GM12878 (cell line): ENCODE measurements at regions not wholly inside any gene's neighbourhood (a gene's known extent, or its start where the extent isn't known, plus 50 kb on each side); places are given as distances from the start of the nearest gene placed in this dataset.

Experiments
- ATAC-seq: fragments of 200-7000 bp; cut with Tn5 transposase; 3 replicates; pipeline ENCODE4 v1.9.1; 2020; ENCODE audit warnings: mild to moderate bottlenecking, moderate library complexity
- BruUV-seq: library from RNA; stranded (reverse); fragments of 400-500 nt; replicated peaks from 2 replicates; lab custom pipeline; 2021; lab: Mats Ljungman, UMichigan
- CTCF ChIA-PET: fragments of 300-600 bp; sonication (Branson Sonifier 250); formaldehyde crosslinking; extraction: SDS; loops from one replicate; lab custom pipeline; 2021; ENCODE audit warnings: inconsistent platforms; lab: Yijun Ruan, JAX
- POLR2A ChIA-PET: fragments of 350-600 bp; formaldehyde crosslinking; extraction: SDS; loops from one replicate; lab custom pipeline; 2021; ENCODE audit warnings: inconsistent platforms; lab: Charles Lee
- RAD21 ChIA-PET: fragments of 300-600 bp; sonication (Branson Sonifier 250); formaldehyde crosslinking; loops from one replicate; lab custom pipeline; 2023; ENCODE audit warnings: antibody characterized with exemption; ENCODE audit not compliant: unreplicated experiment; lab: Charles Lee
- SMC1A ChIA-PET: fragments of 300-600 bp; sonication (Branson Sonifier 250); formaldehyde crosslinking; loops from one replicate; lab custom pipeline; 2023; ENCODE audit not compliant: unreplicated experiment, uncharacterized antibody; lab: Charles Lee
- DNase-seq: peaks from one replicate; pipeline ENCODE4 v3.0.0-alpha.2; 2011; ENCODE audit warnings: low read depth, low spot score
- FAIRE-seq: peaks from 3 replicates; lab custom pipeline; 2011; peaks lifted over from hg19 to GRCh38; lab: Jason Lieb, UNC
- H2AFZ ChIP-seq: 2 replicates; pipeline ENCODE4 v1.6.0; 2011; ENCODE audit warnings: low read depth, low read length, control low read depth; ENCODE audit not compliant: control insufficient read depth
- H3K27ac ChIP-seq: 2 replicates; pipeline ENCODE4 v1.5.1; 2011; ENCODE audit warnings: control low read depth; ENCODE audit not compliant: control insufficient read depth, insufficient read depth
- H3K27me3 ChIP-seq, 2 experiments: replicated peaks in 1 of 2; 2 replicates each; pipeline versions ENCODE4 v1.6.0 to v1.6.1; 2011; ENCODE audit warnings: low read length in 1 of 2; ENCODE audit not compliant: control insufficient read depth in 2 of 2, insufficient read depth in 2 of 2
- H3K36me3 ChIP-seq, 2 experiments: 2 replicates each; pipeline ENCODE4 v1.5.1; 2011; ENCODE audit warnings: low read length in 1 of 2; ENCODE audit not compliant: control insufficient read depth in 2 of 2, insufficient read depth in 2 of 2
- H3K4me1 ChIP-seq: 2 replicates; pipeline ENCODE4 v1.6.1; 2011; ENCODE audit warnings: mild to moderate bottlenecking, low read length, moderate library complexity, mixed read lengths; ENCODE audit not compliant: control insufficient read depth, insufficient read depth
- H3K4me2 ChIP-seq: 2 replicates; pipeline ENCODE4 v1.6.0; 2011; ENCODE audit warnings: control low read depth; ENCODE audit not compliant: control insufficient read depth, insufficient read depth
- H3K4me3 ChIP-seq: fragments of 200-600 bp; sonication (generic); 2 replicates; pipeline ENCODE4 v1.5.1; 2016
- H3K79me2 ChIP-seq: 2 replicates; pipeline ENCODE4 v1.6.0; 2011; ENCODE audit warnings: low read length; ENCODE audit not compliant: control insufficient read depth, insufficient read depth
- H3K9ac ChIP-seq: 2 replicates; pipeline ENCODE4 v1.8.0; 2011; ENCODE audit warnings: low read length, control low read depth, mixed read lengths; ENCODE audit not compliant: control insufficient read depth, insufficient read depth
- H3K9me3 ChIP-seq: replicated peaks from 3 replicates; pipeline ENCODE4 v1.5.1; 2011; ENCODE audit warnings: mild to moderate bottlenecking, low read length; ENCODE audit not compliant: control insufficient read depth, insufficient read depth
- H4K20me1 ChIP-seq: 2 replicates; pipeline ENCODE4 v1.6.0; 2011; ENCODE audit not compliant: control insufficient read depth, insufficient read depth
- BCL3 ChIP-seq: IDR thresholded peaks from 2 replicates; pipeline ENCODE4 v1.6.1; 2011; ENCODE audit warnings: borderline replicate concordance, low read depth, mild to moderate bottlenecking, moderate library complexity, low read length; ENCODE audit not compliant: insufficient read depth, poor library complexity, severe bottlenecking
- CBX5 ChIP-seq: sonication (generic); IDR thresholded peaks from 2 replicates; pipeline ENCODE4 v1.6.1; 2016; ENCODE audit warnings: low read depth, moderate library complexity, mild to moderate bottlenecking, inconsistent platforms
- IRF5 ChIP-seq: fragments of 450-650 bp; IDR thresholded peaks from 2 replicates; pipeline ENCODE4 v1.6.1; 2017; ENCODE audit warnings: borderline replicate concordance
- LARP7 ChIP-seq: fragments of 450-650 bp; IDR thresholded peaks from 2 replicates; pipeline ENCODE4 v1.6.1; 2017; ENCODE audit warnings: mild to moderate bottlenecking
- PAX8 ChIP-seq: fragments of 450-650 bp; IDR thresholded peaks from 2 replicates; pipeline ENCODE4 v1.6.1; 2017; ENCODE audit warnings: mild to moderate bottlenecking, moderate library complexity
- POLR2A ChIP-seq: IDR thresholded peaks from 2 replicates; pipeline ENCODE4 v1.6.1; 2011; ENCODE audit warnings: low read depth, mild to moderate bottlenecking, low read length
- RCOR1 ChIP-seq: conservative IDR thresholded peaks from 2 replicates; pipeline ENCODE4 v1.6.1; 2012; ENCODE audit warnings: low read depth, low read length, improper control_type of control experiment
- RFX5 ChIP-seq: IDR thresholded peaks from 2 replicates; pipeline ENCODE4 v1.6.1; 2011; ENCODE audit warnings: low read depth, low read length, improper control_type of control experiment
- SMAD1 ChIP-seq: fragments of 450-650 bp; IDR thresholded peaks from 2 replicates; pipeline ENCODE4 v1.6.1; 2018; ENCODE audit warnings: mild to moderate bottlenecking, low read depth; ENCODE audit not compliant: partially characterized antibody
- SREBF1 ChIP-seq: IDR thresholded peaks from 2 replicates; pipeline ENCODE4 v1.6.1; 2012; ENCODE audit warnings: mild to moderate bottlenecking, low read length
- WRNIP1 ChIP-seq: IDR thresholded peaks from 2 replicates; pipeline ENCODE4 v1.6.1; 2011; ENCODE audit warnings: low read depth, low read length, improper control_type of control experiment, borderline replicate concordance
- ZNF592 ChIP-seq: fragments of 450-650 bp; IDR thresholded peaks from 2 replicates; pipeline ENCODE4 v1.6.1; 2017; ENCODE audit warnings: mild to moderate bottlenecking, moderate library complexity
- ZSCAN29 ChIP-seq: fragments of 450-650 bp; IDR thresholded peaks from 2 replicates; pipeline ENCODE4 v1.6.1; 2017; ENCODE audit warnings: mild to moderate bottlenecking, moderate library complexity
- WGBS: methylation state at CpG from one replicate; pipeline ENCODE4 v1.1.6; 2016; ENCODE audit warnings: low lambda C conversion rate; ENCODE audit not compliant: insufficient replicate concordance, insufficient coverage; ENCODE audit errors: missing lambda C conversion rate; 5-methylcytosine and 5-hydroxymethylcytosine counted together
- in situ Hi-C: fragments of 300-500 bp; cut with MboI; formaldehyde crosslinking; loops from 9 replicates; pipeline ENCODE4 v1.14.3; 2018; ENCODE audit warnings: mixed read lengths
- intact Hi-C: fragments of 100-400 bp; cut with micrococcal nuclease; formaldehyde crosslinking; loops from one replicate; pipeline ENCODE4 v1.14.2; 2022; ENCODE audit not compliant: unreplicated experiment
- TF ChIP-seq, protein P1 (sequence below): fragments of 450-650 bp; IDR thresholded peaks from 2 replicates; pipeline ENCODE4 v1.6.1; 2017; ENCODE audit warnings: antibody characterized with exemption, mild to moderate bottlenecking, moderate library complexity

GRCh38 chr21:27240839-27241238, 274.0 kb upstream of the ADAMTS5 start:
- Histone ChIP-seq H3K4me2 (no peak overlapping the region), H3K9me3 (no peaks in the 10 kb centered on the region; the same call in 2 of the 3 replicates), H4K20me1 (no peaks in the 10 kb centered on the region), H3K4me1 (no peaks in the 10 kb centered on the region), H3K27ac (no peak overlapping the region), H3K79me2 (no peaks in the 10 kb centered on the region), H3K9ac (no peak overlapping the region), H3K27me3 (no peaks in the 10 kb centered on the region), H3K36me3 (no peaks in the 10 kb centered on the region), H2AFZ (no peak overlapping the region), H3K4me3 (no peak overlapping the region)
- ChIA-PET POLR2A (no interaction called here), SMC1A (no interaction called here), RAD21 (no interaction called here), CTCF (no interaction called here)
- FAIRE-seq (no peak), DNase-seq (no peak), ATAC-seq (no peak)
- in situ Hi-C loops (no loop called here), intact Hi-C loops (no loop called here)
- 53% methylated on average over 2 of the region's 2 CpGs for WGBS
- BruUV-seq = no TSS peak
- no peak for TF ChIP-seq WRNIP1
- no peak for TF ChIP-seq BCL3
- no peak for TF ChIP-seq SMAD1
- no peak for TF ChIP-seq ZSCAN29
- no peak for TF ChIP-seq RFX5
- TF ChIP-seq IRF5 = no peak
- TF ChIP-seq, protein P1, sequence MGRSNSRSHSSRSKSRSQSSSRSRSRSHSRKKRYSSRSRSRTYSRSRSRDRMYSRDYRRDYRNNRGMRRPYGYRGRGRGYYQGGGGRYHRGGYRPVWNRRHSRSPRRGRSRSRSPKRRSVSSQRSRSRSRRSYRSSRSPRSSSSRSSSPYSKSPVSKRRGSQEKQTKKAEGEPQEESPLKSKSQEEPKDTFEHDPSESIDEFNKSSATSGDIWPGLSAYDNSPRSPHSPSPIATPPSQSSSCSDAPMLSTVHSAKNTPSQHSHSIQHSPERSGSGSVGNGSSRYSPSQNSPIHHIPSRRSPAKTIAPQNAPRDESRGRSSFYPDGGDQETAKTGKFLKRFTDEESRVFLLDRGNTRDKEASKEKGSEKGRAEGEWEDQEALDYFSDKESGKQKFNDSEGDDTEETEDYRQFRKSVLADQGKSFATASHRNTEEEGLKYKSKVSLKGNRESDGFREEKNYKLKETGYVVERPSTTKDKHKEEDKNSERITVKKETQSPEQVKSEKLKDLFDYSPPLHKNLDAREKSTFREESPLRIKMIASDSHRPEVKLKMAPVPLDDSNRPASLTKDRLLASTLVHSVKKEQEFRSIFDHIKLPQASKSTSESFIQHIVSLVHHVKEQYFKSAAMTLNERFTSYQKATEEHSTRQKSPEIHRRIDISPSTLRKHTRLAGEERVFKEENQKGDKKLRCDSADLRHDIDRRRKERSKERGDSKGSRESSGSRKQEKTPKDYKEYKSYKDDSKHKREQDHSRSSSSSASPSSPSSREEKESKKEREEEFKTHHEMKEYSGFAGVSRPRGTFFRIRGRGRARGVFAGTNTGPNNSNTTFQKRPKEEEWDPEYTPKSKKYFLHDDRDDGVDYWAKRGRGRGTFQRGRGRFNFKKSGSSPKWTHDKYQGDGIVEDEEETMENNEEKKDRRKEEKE = no peak
- TF ChIP-seq ZNF592 = no peak
- no peak for TF ChIP-seq POLR2A
- no peak for TF ChIP-seq RCOR1
- TF ChIP-seq LARP7 = no peak
- TF ChIP-seq SREBF1 = no peak
- no peak for TF ChIP-seq CBX5
- TF ChIP-seq PAX8 = no peak
